Ascending aorta (tissue), 2 donors: ENCODE measurements at regions not wholly inside any gene's neighbourhood (a gene's known extent, or its start where the extent isn't known, plus 50 kb on each side); places are given as distances from the start of the nearest gene placed in this dataset.

Experiments
- DNase-seq, 2 donors: peaks; one replicate each; pipeline ENCODE4 v3.0.0-alpha.2; 2019; ENCODE audit warnings: low spot score in 2 of 2
- H3K27ac ChIP-seq, 2 donors: fragments of 200-600 bp; sonication (generic); one replicate each; pipeline ENCODE4 v1.5.1; 2016 to 2017; ENCODE audit warnings: mild to moderate bottlenecking in 1 of 2
- H3K27me3 ChIP-seq: fragments of 200-600 bp; sonication (generic); one replicate; pipeline ENCODE4 v1.5.1; 2017
- H3K36me3 ChIP-seq, 2 donors: fragments of 200-600 bp; sonication (generic); one replicate each; pipeline ENCODE4 v1.5.1; 2016
- H3K4me1 ChIP-seq, 2 donors: fragments of 200-600 bp; sonication (generic); one replicate each; pipeline ENCODE4 v1.5.1; 2016 to 2017; ENCODE audit warnings: mild to moderate bottlenecking in 1 of 2
- H3K4me3 ChIP-seq, 2 donors: fragments of 200-600 bp; sonication (generic); one replicate each; pipeline ENCODE4 v1.5.1; 2016 to 2017; ENCODE audit warnings: mild to moderate bottlenecking in 1 of 2
- H3K9me3 ChIP-seq, 2 donors: fragments of 200-600 bp; sonication (generic); one replicate each; pipeline ENCODE4 v1.5.1; 2016
- CTCF ChIP-seq, 3 experiments: fragments of 200-600 bp in 2 of 3; fragments of 450-650 bp in 1 of 3; sonication (generic) in 2 of 3; IDR thresholded peaks; one replicate each; pipeline ENCODE4 v1.5.1; 2016 to 2019; ENCODE audit warnings: antibody characterized with exemption in 3 of 3, mild to moderate bottlenecking in 1 of 3, moderate library complexity in 1 of 3
- intact Hi-C: fragments of 100-400 bp; cut with DNase I; formaldehyde crosslinking; loops from one replicate; pipeline ENCODE4 v1.15.1; 2023

GRCh38 chr3:89690646-89691045, 583.2 kb downstream of the EPHA3 start:
- TF ChIP-seq CTCF (IDR thresholded peaks at IDR 0.05) = no peak
- Histone ChIP-seq H3K9me3 (no peaks in the 10 kb centered on the region), H3K4me1 (peaks cover 0 to 4% of the 10 kb centered on the region in 2 donors), H3K27me3 (no peaks in the 10 kb centered on the region), H3K4me3 (no peak overlapping the region), H3K36me3 (no peaks in the 10 kb centered on the region), H3K27ac (no peak overlapping the region)
- no peak for DNase-seq
- intact Hi-C loops = no loop called here

GRCh38 chr3:89692601-89693000, 585.2 kb downstream of the EPHA3 start:
- Histone ChIP-seq H3K4me1 (peaks cover 0 to 4% of the 10 kb centered on the region in 2 donors), H3K36me3 (no peaks in the 10 kb centered on the region), H3K4me3 (no peak overlapping the region), H3K9me3 (no peaks in the 10 kb centered on the region), H3K27ac (no peak overlapping the region), H3K27me3 (no peaks in the 10 kb centered on the region)
- no peak for TF ChIP-seq CTCF (IDR thresholded peaks at IDR 0.05)
- no peak for DNase-seq
- intact Hi-C loops = no loop called here

GRCh38 chr3:89697321-89697916, 590.0 kb downstream of the EPHA3 start:
- H3K9me3 ChIP-seq = no peaks in the 10 kb centered on the region
- intact Hi-C loops = no loop called here
- no peak for TF ChIP-seq CTCF (IDR thresholded peaks at IDR 0.05)
- no peak overlapping the region for H3K4me3 ChIP-seq
- no peaks in the 10 kb centered on the region for H3K27me3 ChIP-seq
- DNase-seq = no peak
- no peak overlapping the region for H3K27ac ChIP-seq
- H3K36me3 ChIP-seq = no peaks in the 10 kb centered on the region
- peaks cover 0 to 4% of the 10 kb centered on the region in 2 donors for H3K4me1 ChIP-seq

- intact Hi-C loops = no loop called here
- Histone ChIP-seq H3K27ac (no peak overlapping the region), H3K9me3 (no peaks in the 10 kb centered on the region), H3K36me3 (no peaks in the 10 kb centered on the region), H3K27me3 (no peaks in the 10 kb centered on the region), H3K4me3 (no peak overlapping the region), H3K4me1 (no peaks in the 10 kb centered on the region)
- no peak for TF ChIP-seq CTCF (IDR thresholded peaks at IDR 0.05)
- no peak for DNase-seq
These were observed 590.9 kb downstream of the EPHA3 start for GRCh38 chr3:89698208-89698830.

GRCh38 chr3:89699229-89699628, 591.8 kb downstream of the EPHA3 start:
- no peak overlapping the region for H3K27ac ChIP-seq
- no peak overlapping the region for H3K4me3 ChIP-seq
- no peak for DNase-seq
- no peak for TF ChIP-seq CTCF (IDR thresholded peaks at IDR 0.05)
- H3K9me3 ChIP-seq = no peaks in the 10 kb centered on the region
- no peaks in the 10 kb centered on the region for H3K27me3 ChIP-seq
- H3K4me1 ChIP-seq = no peaks in the 10 kb centered on the region
- intact Hi-C loops = no loop called here
- no peaks in the 10 kb centered on the region for H3K36me3 ChIP-seq
